GM12875 (cell line): ENCODE measurements at regions not wholly inside any gene's neighbourhood (a gene's known extent, or its start where the extent isn't known, plus 50 kb on each side); places are given as distances from the start of the nearest gene placed in this dataset.
"Not testable (repeated sequence)": the region's sequence is repeated elsewhere in the genome, so short reads cannot be mapped to it uniquely, and the experiment has no call there.

Experiments
- H3K4me3 ChIP-seq: one replicate; pipeline ENCODE4 v1.5.1; 2011; ENCODE audit warnings: low read depth, low read length, control low read depth
- CTCF ChIP-seq: IDR thresholded peaks from 2 replicates; pipeline ENCODE4 v1.5.1; 2011; ENCODE audit warnings: low read depth, mild to moderate bottlenecking, control low read depth, inconsistent platforms, low read length, moderate library complexity, borderline replicate concordance; ENCODE audit not compliant: insufficient read depth

DNA sequence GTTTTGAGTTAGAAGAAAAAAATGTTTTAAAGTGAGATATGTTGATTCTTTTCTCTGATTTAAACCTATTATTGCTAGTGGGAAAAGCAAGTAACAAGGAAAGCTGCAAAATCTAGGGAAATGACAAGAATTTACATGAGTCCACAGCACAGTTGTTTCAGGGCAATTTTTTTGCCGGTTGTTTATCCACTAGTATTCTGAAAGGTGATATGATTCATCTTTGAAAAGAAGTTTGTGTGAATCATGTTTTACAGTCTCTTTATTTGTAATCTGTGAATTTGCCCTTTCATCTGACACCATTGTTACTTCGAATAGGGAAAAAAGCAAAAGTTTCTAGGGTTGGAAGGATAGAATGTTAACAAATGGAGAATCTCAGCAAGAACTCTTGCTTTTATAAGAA lies 894.7 kb downstream of the OTOL1 start:
- H3K4me3 ChIP-seq, result no peak overlapping the region
- TF ChIP-seq CTCF, result no peak

DNA sequence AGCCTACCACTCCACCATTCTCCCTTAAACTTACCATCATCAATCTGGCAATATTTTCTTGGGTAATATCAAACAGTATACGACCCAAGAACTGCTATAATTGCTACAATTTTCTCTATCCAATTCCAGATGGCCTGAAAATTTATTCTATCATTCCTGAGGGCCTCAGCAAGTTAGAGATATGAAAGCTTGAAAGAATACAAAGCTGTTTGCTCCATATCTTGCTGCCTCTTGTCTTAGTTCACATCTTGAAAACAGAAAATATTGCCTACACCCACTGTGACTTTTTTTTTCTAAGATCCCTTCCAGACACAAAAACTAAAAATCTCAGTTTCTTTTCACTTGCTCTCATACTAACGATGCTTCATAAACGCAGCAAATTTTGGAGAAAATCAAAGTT lies 898.9 kb downstream of the OTOL1 start:
- no peak for TF ChIP-seq CTCF
- no peak overlapping the region for H3K4me3 ChIP-seq

- no peak for TF ChIP-seq CTCF
- H3K4me3 ChIP-seq, result no peak overlapping the region
Measured at GRCh38 chr3:162398554-162398953, 901.9 kb downstream of the OTOL1 start.

DNA sequence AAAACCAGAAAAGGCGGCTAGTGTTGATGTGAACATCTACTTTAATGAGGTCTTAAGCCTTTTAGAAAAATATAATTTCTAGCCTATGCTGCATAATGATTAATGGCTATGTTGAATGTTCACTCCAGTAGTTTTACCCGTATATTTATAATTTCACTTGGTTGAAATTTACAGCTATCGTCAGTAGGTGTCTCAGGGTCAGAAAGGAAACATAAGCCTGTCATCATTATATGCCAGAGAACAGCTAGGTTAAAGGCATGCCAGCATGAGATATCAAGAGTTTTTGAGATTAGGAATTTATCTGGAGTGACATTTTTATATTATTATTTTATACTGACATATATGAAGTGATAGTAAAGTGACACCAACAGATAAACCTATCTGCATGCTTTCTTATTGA lies 904.1 kb downstream of the OTOL1 start:
- no peak overlapping the region for H3K4me3 ChIP-seq
- TF ChIP-seq CTCF, result no peak

DNA sequence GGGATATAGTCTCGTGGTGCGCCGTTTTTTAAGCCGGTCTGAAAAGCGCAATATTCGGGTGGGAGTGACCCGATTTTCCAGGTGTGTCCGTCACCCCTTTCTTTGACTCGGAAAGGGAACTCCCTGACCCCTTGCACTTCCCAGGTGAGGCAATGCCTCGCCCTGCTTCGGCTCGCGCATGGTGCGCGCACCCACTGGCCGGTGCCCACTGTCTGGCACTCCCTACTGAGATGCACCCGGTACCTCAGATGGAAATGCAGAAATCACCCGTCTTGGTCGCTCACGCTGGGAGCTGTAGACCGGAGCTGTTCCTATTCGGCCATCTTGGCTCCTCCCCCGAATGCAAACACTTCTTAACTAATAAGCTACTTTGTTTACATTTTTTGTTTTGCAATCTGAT lies 914.9 kb downstream of the OTOL1 start:
- H3K4me3 ChIP-seq, result not testable (repeated sequence)

DNA sequence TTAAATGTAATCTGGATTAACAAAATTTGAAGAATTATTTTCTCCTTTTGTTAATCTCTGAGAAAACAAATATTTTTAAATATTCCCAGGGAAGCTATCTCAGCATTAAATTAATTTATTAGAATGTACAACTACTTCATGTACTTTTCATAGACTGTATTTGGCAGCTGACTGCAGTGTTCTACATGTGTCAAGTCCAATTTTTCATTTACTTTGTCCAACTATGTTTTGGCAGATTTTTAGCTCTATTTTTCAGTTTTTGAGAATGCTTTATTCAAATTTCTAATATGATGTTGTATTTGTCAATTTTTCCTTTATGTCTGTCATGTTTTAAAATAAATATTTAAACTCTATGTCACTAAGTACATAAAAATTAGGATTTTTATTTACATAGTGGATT lies 925.1 kb downstream of the OTOL1 start:
- H3K4me3 ChIP-seq, result no peak overlapping the region
- no peak for TF ChIP-seq CTCF

GRCh38 chr3:162428192-162428591 lies 931.6 kb downstream of the OTOL1 start:
- TF ChIP-seq CTCF, result no peak
- H3K4me3 ChIP-seq, result no peak overlapping the region

DNA sequence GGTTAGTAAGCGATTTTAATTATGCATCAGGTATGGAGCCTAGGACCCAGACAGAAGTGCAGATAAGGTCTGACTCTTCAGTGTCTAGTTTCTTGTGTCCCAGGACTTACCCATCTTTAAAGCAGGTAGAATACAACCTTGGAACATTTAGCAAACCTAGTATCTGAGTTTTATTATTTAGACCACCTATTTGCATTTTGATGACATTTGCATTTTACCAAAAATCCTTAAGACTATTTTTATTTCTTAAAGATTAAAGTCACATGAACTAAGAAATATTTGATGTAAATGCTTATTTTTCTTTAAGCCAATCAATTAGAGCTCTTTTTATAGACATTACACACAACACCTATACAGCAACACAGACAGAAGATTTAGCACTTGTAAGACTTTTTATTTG lies 939.1 kb downstream of the OTOL1 start:
- no peak for TF ChIP-seq CTCF

More for the DNA sequence above, 939.1 kb downstream of the OTOL1 start:
- H3K4me3 ChIP-seq, result no peak overlapping the region
